ENCODE measurements at regions not wholly inside any gene's neighbourhood (a gene's known extent, or its start where the extent isn't known, plus 50 kb on each side); places are given as distances from the start of the nearest gene placed in this dataset.

- no peak for FAIRE-seq
- no TSS peak for BruUV-seq (replicated peaks)
- H3K79me2 ChIP-seq (ENCODE audit: control insufficient read depth, insufficient read depth, low read length), result no peaks in the 10 kb centered on the region
Measured at GRCh38 chr14:105848570-105848969, 322.2 kb downstream of the TMEM121 start.

More at GRCh38 chr14:105848570-105848969, 322.2 kb downstream of the TMEM121 start:
- no peaks in the 10 kb centered on the region for H3K9me1 ChIP-seq (replicated peaks; ENCODE audit: control insufficient read depth, extremely low read depth, insufficient read depth, low read length)
- H2AFZ ChIP-seq (ENCODE audit: low read depth, low read length), result no peak overlapping the region
- H3K4me3 ChIP-seq (replicated peaks in 1 of 3; ENCODE audit: insufficient read depth in 1 of 3, low read depth in 1 of 3, low read length in 3 of 3), result no peak overlapping the region
- H3K27me3 ChIP-seq (ENCODE audit: control insufficient read depth in 2 of 2, insufficient read depth in 2 of 2, low read length in 2 of 2), result no peaks in the 10 kb centered on the region
- TF ChIP-seq CTCF (IDR thresholded peaks at IDR 0.05; ENCODE audit: extremely low read depth in 1 of 2, insufficient read depth in 1 of 2, low read depth in 1 of 2, low read length in 2 of 2), result no peak
- no peak for TF ChIP-seq JUN (IDR thresholded peaks at IDR 0.05; ENCODE audit: borderline replicate concordance, insufficient read depth, insufficient read length, low read depth)
- TF ChIP-seq GATA2 (IDR thresholded peaks at IDR 0.05; ENCODE audit: insufficient read depth, insufficient read length, low read depth, low read length), result no peak
- no peak for TF ChIP-seq MAX (IDR thresholded peaks at IDR 0.05; ENCODE audit: insufficient read depth, insufficient read length)
- no peak for TF ChIP-seq MYC (IDR thresholded peaks at IDR 0.05; ENCODE audit: low read depth, low read length)
- TF ChIP-seq FOS (IDR thresholded peaks at IDR 0.05; ENCODE audit: borderline replicate concordance, insufficient read depth, low read length), result no peak
- TF ChIP-seq EZH2 (IDR thresholded peaks at IDR 0.05; ENCODE audit: borderline replicate concordance, low read depth, low read length, severe bottlenecking), result no peak
- no peak for TF ChIP-seq POLR2AphosphoS5 (IDR thresholded peaks at IDR 0.05; ENCODE audit: insufficient read depth, low read depth, low read length)
- no peak for TF ChIP-seq POLR2A (IDR thresholded peaks at IDR 0.05; ENCODE audit: low read depth, low read length)
- no peaks in the 10 kb centered on the region for H3K36me3 ChIP-seq (ENCODE audit: control insufficient read depth in 2 of 2, extremely low read depth in 1 of 2, insufficient read depth in 2 of 2, low read length in 2 of 2)
- dilution Hi-C loops (cut with MboI; ENCODE audit: extremely low pct_ligation_motif_present, low sequenced_read_pairs), result no loop called here
- no peak for DNase-seq (ENCODE audit: low read depth, low spot score)
- H3K4me1 ChIP-seq (ENCODE audit: control insufficient read depth, extremely low read depth, insufficient read depth, low read length), result no peaks in the 10 kb centered on the region
- H3K27ac ChIP-seq (ENCODE audit: insufficient read depth, low read depth, low read length), result no peak overlapping the region
- H3K4me2 ChIP-seq (ENCODE audit: insufficient read depth, low read length), result no peak overlapping the region
- intact Hi-C loops (cut with micrococcal nuclease), result no loop called here
- no peaks in the 10 kb centered on the region for H4K20me1 ChIP-seq (replicated peaks; ENCODE audit: control insufficient read depth, extremely low read depth, insufficient read depth, low read length)
- H3K9ac ChIP-seq (replicated peaks; ENCODE audit: extremely low read depth, insufficient read depth, low read length), result no peak overlapping the region
- ChIA-PET POLR2A (no interaction called here), CTCF (no interaction called here)
- H3K9me3 ChIP-seq (replicated peaks; ENCODE audit: control insufficient read depth, insufficient read depth, low read length), result peaks cover 17% of the 10 kb centered on the region

Data from endothelial cell of umbilical vein (primary cell).